ENCODE measurements at regions not wholly inside any gene's neighbourhood (a gene's known extent, or its start where the extent isn't known, plus 50 kb on each side); places are given as distances from the start of the nearest gene placed in this dataset.
"Not testable (repeated sequence)": the region's sequence is repeated elsewhere in the genome, so short reads cannot be mapped to it uniquely, and the experiment has no call there.

GRCh38 chr3:178117641-178118040 lies 418.6 kb upstream of the KCNMB2 start (continued):
- TF ChIP-seq ZNF704 (CRISPR knock-in tag; IDR thresholded peaks at IDR 0.05; ENCODE audit: borderline replicate concordance) (no peak), ATF7-NPFF (CRISPR knock-in tag; IDR thresholded peaks at IDR 0.05; ENCODE audit: low read depth) (no peak), KDM4B (CRISPR knock-in tag; IDR thresholded peaks at IDR 0.05) (no peak)

- CTCF ChIA-PET (ENCODE audit: low intra/inter-chr PET ratio, low total read pairs); H3K27ac ChIP-seq (ENCODE audit: extremely low read length, insufficient read depth, low read length); H4K20me1 ChIP-seq (ENCODE audit: insufficient read depth, low read length); ATAC-seq; H3K9ac ChIP-seq (ENCODE audit: insufficient read depth, low read depth, low read length); DNase-seq (ENCODE audit: low spot score); intact Hi-C loops (cut with micrococcal nuclease; ENCODE audit: unreplicated experiment); in situ Hi-C loops (cut with HindIII; ENCODE audit: extremely low pct_ligation_motif_present, low pct_unique_long_range_greater_than_20kb); POLR2A ChIA-PET; H3K27me3 ChIP-seq (ENCODE audit: control insufficient read depth in 1 of 2, insufficient read depth in 2 of 2, low read length in 2 of 2); H3K4me3 ChIP-seq (replicated peaks in 1 of 3; ENCODE audit: insufficient read depth in 1 of 3, low read depth in 2 of 3, low read length in 3 of 3); H3K36me3 ChIP-seq (replicated peaks in 1 of 2; ENCODE audit: control insufficient read depth in 1 of 2, insufficient read depth in 2 of 2, low read length in 2 of 2); H2AFZ ChIP-seq (ENCODE audit: low read length); H3K4me1 ChIP-seq (ENCODE audit: insufficient read depth, low read length); H3K9me3 ChIP-seq (ENCODE audit: low read length); H3K79me2 ChIP-seq (ENCODE audit: insufficient read depth, low read length); BruUV-seq (replicated peaks); FAIRE-seq; H3K4me2 ChIP-seq (ENCODE audit: low read depth, low read length): not testable (repeated sequence)
- WGBS (ENCODE audit: low lambda C conversion rate), result 26% methylated on average over 6 of the region's 6 CpGs
Observed at GRCh38 chr3:178119608-178120295, 416.5 kb upstream of the KCNMB2 start.

- in situ Hi-C loops (cut with HindIII; ENCODE audit: extremely low pct_ligation_motif_present, low pct_unique_long_range_greater_than_20kb) (no loop called here), intact Hi-C loops (cut with micrococcal nuclease; ENCODE audit: unreplicated experiment) (no loop called here)
- no peak overlapping the region for H3K27ac ChIP-seq (ENCODE audit: extremely low read length, insufficient read depth, low read length)
- no peak overlapping the region for H3K4me3 ChIP-seq (replicated peaks in 1 of 3; ENCODE audit: insufficient read depth in 1 of 3, low read depth in 2 of 3, low read length in 3 of 3)
- no peak overlapping the region for H3K9ac ChIP-seq (ENCODE audit: insufficient read depth, low read depth, low read length)
- H3K36me3 ChIP-seq (replicated peaks in 1 of 2; ENCODE audit: control insufficient read depth in 1 of 2, insufficient read depth in 2 of 2, low read length in 2 of 2), result no peaks in the 10 kb centered on the region
- no peaks in the 10 kb centered on the region for H3K79me2 ChIP-seq (ENCODE audit: insufficient read depth, low read length)
- CTCF ChIA-PET (ENCODE audit: low intra/inter-chr PET ratio, low total read pairs), result no interaction called here
- H4K20me1 ChIP-seq (ENCODE audit: insufficient read depth, low read length), result no peaks in the 10 kb centered on the region
- ATAC-seq (no peak), DNase-seq (ENCODE audit: low spot score) (no peak), FAIRE-seq (no peak)
- H3K4me2 ChIP-seq (ENCODE audit: low read depth, low read length), result no peak overlapping the region
- 0% methylated on average over 2 of the region's 2 CpGs for whole genome bisulfite sequencing (ENCODE audit: low lambda C conversion rate)
- H3K27me3 ChIP-seq (ENCODE audit: control insufficient read depth in 1 of 2, insufficient read depth in 2 of 2, low read length in 2 of 2), result no peaks in the 10 kb centered on the region
- no peaks in the 10 kb centered on the region for H3K9me3 ChIP-seq (ENCODE audit: low read length)
- BruUV-seq (replicated peaks), result no TSS peak
- no peak overlapping the region for H2AFZ ChIP-seq (ENCODE audit: low read length)
- no peaks in the 10 kb centered on the region for H3K4me1 ChIP-seq (ENCODE audit: insufficient read depth, low read length)
- POLR2A ChIA-PET, result no interaction called here
- no peak for TF ChIP-seq ZNF205 (CRISPR knock-in tag; IDR thresholded peaks at IDR 0.05)
- no peak for TF ChIP-seq BATF2 (CRISPR knock-in tag; IDR thresholded peaks at IDR 0.05)
- no peak for TF ChIP-seq ATAD3A (CRISPR knock-in tag; IDR thresholded peaks at IDR 0.05)
- no peak for TF ChIP-seq DNMT3B (CRISPR knock-in tag; conservative IDR thresholded peaks at IDR 0.05)
- TF ChIP-seq PCBP2 (optimal IDR thresholded peaks at IDR 0.05; ENCODE audit: low read depth, low read length, poor library complexity, severe bottlenecking), result no peak
- no peak for TF ChIP-seq FOXJ3 (CRISPR knock-in tag; IDR thresholded peaks at IDR 0.05; ENCODE audit: borderline replicate concordance)
- no peak for TF ChIP-seq ZNF556 (CRISPR knock-in tag; IDR thresholded peaks at IDR 0.05; ENCODE audit: borderline replicate concordance)
- TF ChIP-seq TFDP2 (CRISPR knock-in tag; IDR thresholded peaks at IDR 0.05), result no peak
- TF ChIP-seq CSRNP1 (CRISPR knock-in tag; IDR thresholded peaks at IDR 0.05), result no peak
Observed at GRCh38 chr3:178120367-178120766, 415.9 kb upstream of the KCNMB2 start.
